ENCODE measurements at regions not wholly inside any gene's neighbourhood (a gene's known extent, or its start where the extent isn't known, plus 50 kb on each side); places are given as distances from the start of the nearest gene placed in this dataset.

GRCh38 chr1:244196571-244197285, 145.6 kb downstream of the ZBTB18 start:
- no peak overlapping the region for H2AFZ ChIP-seq (replicated peaks)
- H3K27ac Mint-ChIP-seq = no peak overlapping the region

GRCh38 chr1:244197851-244198375, 146.8 kb downstream of the ZBTB18 start:
- Histone ChIP-seq H3F3A (ENCODE audit: low read depth) (no peaks in the 10 kb centered on the region), H3K4me2 (no peak overlapping the region), H3K27me3 (no peaks in the 10 kb centered on the region), H3K27ac (no peak overlapping the region), H3K9ac (no peak overlapping the region), H3K79me2 (ENCODE audit: low read depth) (no peaks in the 10 kb centered on the region), H3K36me3 (no peaks in the 10 kb centered on the region), H3K9me3 (ENCODE audit: low read depth) (no peaks in the 10 kb centered on the region), H2AFZ (replicated peaks) (no peak overlapping the region), H4K20me1 (ENCODE audit: low read depth) (no peaks in the 10 kb centered on the region), H3K4me1 (no peaks in the 10 kb centered on the region), H3K4me3 (no peak overlapping the region)
- no peak for DNase-seq (ENCODE audit: low spot score)
- no peak overlapping the region for H3K27ac Mint-ChIP-seq
- TF ChIP-seq CTCF (IDR thresholded peaks at IDR 0.05) (no peak), EZH2phosphoT487 (IDR thresholded peaks at IDR 0.05) (no peak), EZH2 (IDR thresholded peaks at IDR 0.05) (no peak)
- peaks cover 3% of the 10 kb centered on the region for H3K4me1 Mint-ChIP-seq
- no peaks in the 10 kb centered on the region for H3K36me3 Mint-ChIP-seq
- H3K4me3 Mint-ChIP-seq = no peak overlapping the region
- no peaks in the 10 kb centered on the region for H3K9me3 Mint-ChIP-seq
- peaks cover 2% of the 10 kb centered on the region for H3K27me3 Mint-ChIP-seq (ENCODE audit: insufficient read depth, low read depth)

More at GRCh38 chr1:244196571-244197285, 145.6 kb downstream of the ZBTB18 start:
- H3K4me1 Mint-ChIP-seq = peaks cover 3% of the 10 kb centered on the region
- H3K9me3 ChIP-seq (ENCODE audit: low read depth) = no peaks in the 10 kb centered on the region
- no peaks in the 10 kb centered on the region for H3K4me1 ChIP-seq
- peaks cover 5% of the 10 kb centered on the region for H3K27me3 Mint-ChIP-seq (ENCODE audit: insufficient read depth, low read depth)
- H3K4me2 ChIP-seq = no peak overlapping the region
- no peak overlapping the region for H3K9ac ChIP-seq
- no peaks in the 10 kb centered on the region for H3K36me3 Mint-ChIP-seq
- no peaks in the 10 kb centered on the region for H3K79me2 ChIP-seq (ENCODE audit: low read depth)
- H3K27ac ChIP-seq = no peak overlapping the region
- no peak for TF ChIP-seq EZH2phosphoT487 (IDR thresholded peaks at IDR 0.05)
- no peak for TF ChIP-seq EZH2 (IDR thresholded peaks at IDR 0.05)
- TF ChIP-seq CTCF (IDR thresholded peaks at IDR 0.05) = no peak
- H3K9me3 Mint-ChIP-seq = no peaks in the 10 kb centered on the region
- no peak overlapping the region for H3K4me3 Mint-ChIP-seq
- H3K4me3 ChIP-seq = no peak overlapping the region
- H3K27me3 ChIP-seq = no peaks in the 10 kb centered on the region
- no peaks in the 10 kb centered on the region for H3F3A ChIP-seq (ENCODE audit: low read depth)
- no peaks in the 10 kb centered on the region for H4K20me1 ChIP-seq (ENCODE audit: low read depth)
- DNase-seq (ENCODE audit: low spot score) = no peak
- no peaks in the 10 kb centered on the region for H3K36me3 ChIP-seq

- Histone ChIP-seq H3K27ac (no peak overlapping the region), H3K79me2 (ENCODE audit: low read depth) (no peaks in the 10 kb centered on the region), H3K27me3 (no peaks in the 10 kb centered on the region), H3K4me2 (no peak overlapping the region), H2AFZ (replicated peaks) (no peak overlapping the region), H3K9me3 (ENCODE audit: low read depth) (no peaks in the 10 kb centered on the region), H3K4me3 (no peak overlapping the region), H3K36me3 (no peaks in the 10 kb centered on the region), H3K4me1 (no peaks in the 10 kb centered on the region), H4K20me1 (ENCODE audit: low read depth) (no peaks in the 10 kb centered on the region), H3F3A (ENCODE audit: low read depth) (no peaks in the 10 kb centered on the region), H3K9ac (no peak overlapping the region)
- Mint-ChIP-seq H3K27me3 (ENCODE audit: insufficient read depth, low read depth) (peaks cover 2% of the 10 kb centered on the region), H3K4me3 (no peak overlapping the region), H3K27ac (no peak overlapping the region), H3K36me3 (no peaks in the 10 kb centered on the region), H3K9me3 (no peaks in the 10 kb centered on the region), H3K4me1 (peaks cover 3% of the 10 kb centered on the region)
- TF ChIP-seq EZH2 (IDR thresholded peaks at IDR 0.05) = no peak
- no peak for TF ChIP-seq EZH2phosphoT487 (IDR thresholded peaks at IDR 0.05)
- no peak for TF ChIP-seq CTCF (IDR thresholded peaks at IDR 0.05)
- DNase-seq (ENCODE audit: low spot score) = no peak
These were observed 148.8 kb downstream of the ZBTB18 start for GRCh38 chr1:244199902-244200301.

Data from neural progenitor cell (in vitro differentiated cells).